Stimulated activated CD4-positive, alpha-beta T cell treated with anti-CD3 and anti-CD28 coated beads, Interleukin-1b, Interleukin-23, amount 100 ng/mL, for 48 hours (primary cell): ENCODE measurements at regions not wholly inside any gene's neighbourhood (a gene's known extent, or its start where the extent isn't known, plus 50 kb on each side); places are given as distances from the start of the nearest gene placed in this dataset.
"Not testable (repeated sequence)": the region's sequence is repeated elsewhere in the genome, so short reads cannot be mapped to it uniquely, and the experiment has no call there.

Experiments
- DNase-seq: peaks from one replicate; pipeline ENCODE4 v3.0.0-alpha.2; 2020

- no peak for DNase-seq
These were observed 982.0 kb upstream of the ARRDC3 start for GRCh38 chr5:92364986-92365550.

- DNase-seq: no peak
These were observed 970.3 kb upstream of the ARRDC3 start for GRCh38 chr5:92353107-92354030.

GRCh38 chr5:92337772-92338234 is 954.7 kb upstream of the ARRDC3 start:
- no peak for DNase-seq

- no peak for DNase-seq
These were observed 948.9 kb upstream of the ARRDC3 start for GRCh38 chr5:92332039-92332438.

- no peak for DNase-seq
These were observed 947.2 kb upstream of the ARRDC3 start for GRCh38 chr5:92330365-92330764.

GRCh38 chr5:92329759-92330158 is 946.6 kb upstream of the ARRDC3 start:
- no peak for DNase-seq

- DNase-seq: no peak
These were observed 945.6 kb upstream of the ARRDC3 start for GRCh38 chr5:92328584-92329259.

- no peak for DNase-seq
These were observed 937.3 kb upstream of the ARRDC3 start for GRCh38 chr5:92320446-92320845.

- DNase-seq: no peak
These were observed 930.3 kb upstream of the ARRDC3 start for GRCh38 chr5:92313385-92313784.

GRCh38 chr5:92309336-92309991 is 926.3 kb upstream of the ARRDC3 start:
- DNase-seq: no peak

GRCh38 chr5:92308679-92309078 is 925.6 kb upstream of the ARRDC3 start:
- DNase-seq: no peak

- not testable (repeated sequence) for DNase-seq
These were observed 919.2 kb upstream of the ARRDC3 start for GRCh38 chr5:92302356-92302755.

GRCh38 chr5:92283521-92283920 is 900.4 kb upstream of the ARRDC3 start:
- DNase-seq: no peak

GRCh38 chr5:92271750-92272149 is 888.6 kb upstream of the ARRDC3 start:
- not testable (repeated sequence) for DNase-seq

- DNase-seq: no peak
These were observed 885.2 kb upstream of the ARRDC3 start for GRCh38 chr5:92268343-92268742.

- no peak for DNase-seq
These were observed 884.7 kb upstream of the ARRDC3 start for GRCh38 chr5:92267830-92268229.

- no peak for DNase-seq
These were observed 882.7 kb upstream of the ARRDC3 start for GRCh38 chr5:92265804-92266203.

GRCh38 chr5:92255605-92256004 is 872.5 kb upstream of the ARRDC3 start:
- not testable (repeated sequence) for DNase-seq

GRCh38 chr5:92248518-92248917 is 865.4 kb upstream of the ARRDC3 start:
- no peak for DNase-seq

GRCh38 chr5:92242170-92242569 is 859.1 kb upstream of the ARRDC3 start:
- no peak for DNase-seq

- no peak for DNase-seq
These were observed 854.8 kb upstream of the ARRDC3 start for GRCh38 chr5:92237896-92238295.

- no peak for DNase-seq
These were observed 839.3 kb upstream of the ARRDC3 start for GRCh38 chr5:92222449-92222848.

GRCh38 chr5:92216852-92217251 is 833.7 kb upstream of the ARRDC3 start:
- not testable (repeated sequence) for DNase-seq
